Embryonic facial prominence (tissue), 1 donor: ENCODE measurements at regions not wholly inside any gene's neighbourhood (a gene's known extent, or its start where the extent isn't known, plus 50 kb on each side); places are given as distances from the start of the nearest gene placed in this dataset.

Source experiments
- DNase-seq: peaks from one replicate; pipeline ENCODE4 v3.0.0-alpha.2; 2016; ENCODE audit errors: extremely low spot score

GRCh38 chr19:28936001-28936400, 276.9 kb downstream of the UQCRFS1 start:
- no peak for DNase-seq

- DNase-seq = no peak
These were observed 278.3 kb downstream of the UQCRFS1 start for GRCh38 chr19:28934631-28935030.

- no peak for DNase-seq
These were observed 279.9 kb downstream of the UQCRFS1 start for GRCh38 chr19:28933039-28933438.

GRCh38 chr19:28932446-28932845, 280.5 kb downstream of the UQCRFS1 start:
- DNase-seq = no peak

- DNase-seq = no peak
These were observed 283.9 kb downstream of the UQCRFS1 start for GRCh38 chr19:28929006-28929405.

GRCh38 chr19:28927456-28927855, 285.5 kb downstream of the UQCRFS1 start:
- DNase-seq = no peak

GRCh38 chr19:28920269-28921066, 292.5 kb downstream of the UQCRFS1 start:
- no peak for DNase-seq

- DNase-seq = no peak
These were observed 295.3 kb downstream of the UQCRFS1 start for GRCh38 chr19:28917621-28918020.

- DNase-seq = no peak
These were observed 297.1 kb downstream of the UQCRFS1 start for GRCh38 chr19:28915737-28916460.

- DNase-seq = no peak
These were observed 297.7 kb downstream of the UQCRFS1 start for GRCh38 chr19:28915202-28915601.

- DNase-seq = no peak
These were observed 298.8 kb downstream of the UQCRFS1 start for GRCh38 chr19:28914173-28914572.

- DNase-seq = no peak
These were observed 299.3 kb downstream of the UQCRFS1 start for GRCh38 chr19:28913626-28914025.

- DNase-seq = no peak
These were observed 304.0 kb downstream of the UQCRFS1 start for GRCh38 chr19:28908941-28909340.

GRCh38 chr19:28907534-28907933, 305.4 kb downstream of the UQCRFS1 start:
- no peak for DNase-seq

GRCh38 chr19:28905996-28906395, 307.0 kb downstream of the UQCRFS1 start:
- DNase-seq = no peak

GRCh38 chr19:28899703-28900102, 313.2 kb downstream of the UQCRFS1 start:
- DNase-seq = no peak

GRCh38 chr19:28898249-28898648, 314.7 kb downstream of the UQCRFS1 start:
- DNase-seq = no peak

- DNase-seq = no peak
These were observed 322.8 kb downstream of the UQCRFS1 start for GRCh38 chr19:28889941-28890670.

- no peak for DNase-seq
These were observed 324.9 kb downstream of the UQCRFS1 start for GRCh38 chr19:28887920-28888618.

- no peak for DNase-seq
These were observed 326.2 kb downstream of the UQCRFS1 start for GRCh38 chr19:28886708-28887107.

- no peak for DNase-seq
These were observed 327.0 kb downstream of the UQCRFS1 start for GRCh38 chr19:28885965-28886364.
